Tibial nerve (tissue), 4 donors: ENCODE measurements at regions not wholly inside any gene's neighbourhood (a gene's known extent, or its start where the extent isn't known, plus 50 kb on each side); places are given as distances from the start of the nearest gene placed in this dataset.

Experiments
- DNase-seq, 2 donors: peaks; one replicate each; pipeline ENCODE4 v3.0.0-alpha.2; 2019; ENCODE audit warnings: low spot score in 2 of 2
- H3K27ac ChIP-seq, 4 donors: fragments of 200-600 bp; sonication (generic) in 3 of 4; one replicate each; pipeline ENCODE4 v1.5.1; 2017 to 2019; ENCODE audit warnings: mild to moderate bottlenecking in 1 of 4
- H3K27me3 ChIP-seq, 2 donors: fragments of 200-600 bp; sonication (generic) in 1 of 2; one replicate each; pipeline versions ENCODE4 v1.5.1 to v1.6.0; 2017 to 2019
- H3K36me3 ChIP-seq, 3 donors: fragments of 200-600 bp; sonication (generic); one replicate each; pipeline ENCODE4 v1.5.1; 2018 to 2019
- H3K4me1 ChIP-seq, 4 donors: fragments of 200-600 bp; sonication (generic) in 3 of 4; one replicate each; pipeline ENCODE4 v1.5.1; 2017 to 2019
- H3K4me3 ChIP-seq, 4 donors: fragments of 200-600 bp; sonication (generic) in 3 of 4; one replicate each; pipeline ENCODE4 v1.5.1; 2017 to 2019; ENCODE audit warnings: mild to moderate bottlenecking in 1 of 4, moderate library complexity in 1 of 4
- H3K9me3 ChIP-seq, 4 donors: fragments of 200-600 bp; sonication (generic) in 3 of 4; one replicate each; pipeline ENCODE4 v1.5.1; 2017 to 2019
- EP300 ChIP-seq, 2 donors: sonication (generic); formaldehyde crosslinking; IDR thresholded peaks; one replicate each; pipeline ENCODE4 v1.6.1; 2017; ENCODE audit warnings: antibody characterized with exemption in 2 of 2, mild to moderate bottlenecking in 1 of 2
- POLR2A ChIP-seq, 2 donors: fragments of 450-650 bp; IDR thresholded peaks; one replicate each; pipeline ENCODE4 v1.6.1; 2017; ENCODE audit warnings: antibody characterized with exemption in 2 of 2, mild to moderate bottlenecking in 2 of 2, moderate library complexity in 2 of 2
- WGBS, 2 donors: methylation state at CpG; one replicate each; pipeline ENCODE4 v1.1.5; 2018; 5-methylcytosine and 5-hydroxymethylcytosine counted together
- TF ChIP-seq, protein P1 (sequence below), 5 experiments: fragments of 200-600 bp in 3 of 5; fragments of 450-650 bp in 2 of 5; sonication (generic) in 3 of 5; IDR thresholded peaks; one replicate each; pipeline ENCODE4 v1.5.1; 2016 to 2019; ENCODE audit warnings: antibody characterized with exemption in 5 of 5, mild to moderate bottlenecking in 3 of 5, moderate library complexity in 2 of 5

DNA sequence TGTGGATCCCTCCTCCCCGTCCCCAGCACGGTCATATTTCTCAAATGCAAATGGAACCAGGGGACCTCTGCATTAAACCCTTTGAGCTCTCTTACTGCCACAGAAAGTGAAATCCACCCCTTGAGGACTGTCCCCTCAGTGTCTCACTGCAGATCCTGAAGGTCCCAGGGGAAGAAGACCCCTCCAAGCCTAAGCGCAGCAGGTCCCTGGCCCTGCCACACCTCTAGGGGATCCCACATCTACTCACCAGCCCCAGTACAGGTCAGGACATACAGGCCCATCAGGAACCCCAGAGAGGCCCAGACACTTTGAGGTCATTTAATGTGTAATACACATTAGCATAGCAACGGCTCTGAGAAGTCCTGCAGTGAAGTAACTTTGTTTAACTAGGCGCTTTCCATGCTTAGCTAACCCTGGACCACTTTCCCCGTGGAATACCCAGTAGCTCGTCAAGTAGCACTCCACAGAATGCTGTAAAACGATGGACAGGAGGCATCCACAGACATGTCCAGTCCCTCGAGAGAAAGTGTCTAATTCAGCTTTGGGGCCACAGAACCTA, 54.7 kb upstream of the ALDH1B1 start:
- Histone ChIP-seq H3K27ac (no peak overlapping the region), H3K4me3 (no peak overlapping the region), H3K36me3 (no peaks in the 10 kb centered on the region), H3K9me3 (no peaks in the 10 kb centered on the region), H3K27me3 (no peaks in the 10 kb centered on the region), H3K4me1 (peaks cover 0 to 12% (median 0%) of the 10 kb centered on the region in 4 donors)
- TF ChIP-seq POLR2A (IDR thresholded peaks at IDR 0.05) (no peak), EP300 (IDR thresholded peaks at IDR 0.05) (no peak)
- TF ChIP-seq, protein P1, sequence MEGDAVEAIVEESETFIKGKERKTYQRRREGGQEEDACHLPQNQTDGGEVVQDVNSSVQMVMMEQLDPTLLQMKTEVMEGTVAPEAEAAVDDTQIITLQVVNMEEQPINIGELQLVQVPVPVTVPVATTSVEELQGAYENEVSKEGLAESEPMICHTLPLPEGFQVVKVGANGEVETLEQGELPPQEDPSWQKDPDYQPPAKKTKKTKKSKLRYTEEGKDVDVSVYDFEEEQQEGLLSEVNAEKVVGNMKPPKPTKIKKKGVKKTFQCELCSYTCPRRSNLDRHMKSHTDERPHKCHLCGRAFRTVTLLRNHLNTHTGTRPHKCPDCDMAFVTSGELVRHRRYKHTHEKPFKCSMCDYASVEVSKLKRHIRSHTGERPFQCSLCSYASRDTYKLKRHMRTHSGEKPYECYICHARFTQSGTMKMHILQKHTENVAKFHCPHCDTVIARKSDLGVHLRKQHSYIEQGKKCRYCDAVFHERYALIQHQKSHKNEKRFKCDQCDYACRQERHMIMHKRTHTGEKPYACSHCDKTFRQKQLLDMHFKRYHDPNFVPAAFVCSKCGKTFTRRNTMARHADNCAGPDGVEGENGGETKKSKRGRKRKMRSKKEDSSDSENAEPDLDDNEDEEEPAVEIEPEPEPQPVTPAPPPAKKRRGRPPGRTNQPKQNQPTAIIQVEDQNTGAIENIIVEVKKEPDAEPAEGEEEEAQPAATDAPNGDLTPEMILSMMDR (IDR thresholded peaks at IDR 0.05) = no peak
- 80 to 83% methylated on average over 8 to 9 of the region's 9 CpGs for WGBS, 2 donors
- no peak for DNase-seq

- H3K27ac ChIP-seq = no peak overlapping the region
- TF ChIP-seq, protein P1 (IDR thresholded peaks at IDR 0.05) = no peak
- no peak for TF ChIP-seq EP300 (IDR thresholded peaks at IDR 0.05)
- TF ChIP-seq POLR2A (IDR thresholded peaks at IDR 0.05) = no peak
- WGBS, 2 donors = 54% methylated on average over 7 of the region's 7 CpGs
- no peak for DNase-seq
- H3K27me3 ChIP-seq = no peaks in the 10 kb centered on the region
- H3K4me1 ChIP-seq = peaks cover 0 to 12% (median 0%) of the 10 kb centered on the region in 4 donors
- no peak overlapping the region for H3K4me3 ChIP-seq
- H3K36me3 ChIP-seq = no peaks in the 10 kb centered on the region
- no peaks in the 10 kb centered on the region for H3K9me3 ChIP-seq
These were observed 55.3 kb upstream of the ALDH1B1 start for GRCh38 chr9:38337181-38337580.

GRCh38 chr9:38336341-38336740, 56.2 kb upstream of the ALDH1B1 start:
- Histone ChIP-seq H3K36me3 (no peaks in the 10 kb centered on the region), H3K9me3 (no peaks in the 10 kb centered on the region), H3K27me3 (no peaks in the 10 kb centered on the region), H3K4me3 (no peak overlapping the region), H3K27ac (no peak overlapping the region), H3K4me1 (peaks cover 0 to 12% (median 0%) of the 10 kb centered on the region in 4 donors)
- WGBS, 2 donors = 54 to 77% methylated on average over 6 to 8 of the region's 8 CpGs
- DNase-seq = no peak
- TF ChIP-seq, protein P1 (IDR thresholded peaks at IDR 0.05) = no peak
- TF ChIP-seq POLR2A (IDR thresholded peaks at IDR 0.05) = no peak
- no peak for TF ChIP-seq EP300 (IDR thresholded peaks at IDR 0.05)

DNA sequence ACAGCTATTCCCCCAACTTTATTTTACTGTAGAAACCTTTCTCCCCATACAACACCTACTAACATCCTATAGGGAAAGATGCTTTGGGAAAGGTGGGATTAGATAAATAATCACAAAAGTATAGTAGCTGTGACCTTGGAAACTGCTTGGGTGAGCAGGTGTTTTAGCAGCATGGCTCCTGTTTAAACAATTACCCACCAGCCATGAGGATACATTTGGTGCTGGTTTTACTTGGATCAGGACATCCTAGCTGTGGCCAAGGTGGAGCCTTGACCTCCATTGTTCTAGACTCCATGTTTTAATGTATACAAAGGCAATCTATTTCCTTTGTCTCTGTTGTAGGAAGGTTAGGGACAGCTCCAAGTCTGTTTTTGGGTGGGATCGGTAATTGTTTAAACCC, 56.8 kb upstream of the ALDH1B1 start:
- H3K36me3 ChIP-seq = no peaks in the 10 kb centered on the region
- no peak for TF ChIP-seq EP300 (IDR thresholded peaks at IDR 0.05)
- no peak for TF ChIP-seq POLR2A (IDR thresholded peaks at IDR 0.05)
- TF ChIP-seq, protein P1 (IDR thresholded peaks at IDR 0.05) = no peak
- no peak for DNase-seq
- H3K4me3 ChIP-seq = no peak overlapping the region
- H3K9me3 ChIP-seq = no peaks in the 10 kb centered on the region
- no peaks in the 10 kb centered on the region for H3K27me3 ChIP-seq
- H3K27ac ChIP-seq = no peak overlapping the region
- 95 to 96% methylated on average over 1 of the region's 1 CpG for WGBS, 2 donors
- peaks cover 0 to 12% (median 0%) of the 10 kb centered on the region in 4 donors for H3K4me1 ChIP-seq

- TF ChIP-seq, protein P1 (IDR thresholded peaks at IDR 0.05) = no peak
- TF ChIP-seq EP300 (IDR thresholded peaks at IDR 0.05) (no peak), POLR2A (IDR thresholded peaks at IDR 0.05) (no peak)
- DNase-seq = no peak
- no peaks in the 10 kb centered on the region for H3K9me3 ChIP-seq
These were observed 58.3 kb upstream of the ALDH1B1 start for GRCh38 chr9:38334234-38334633.

More at GRCh38 chr9:38334234-38334633, 58.3 kb upstream of the ALDH1B1 start:
- H3K4me3 ChIP-seq = no peak overlapping the region
- 44 to 54% methylated on average over 3 of the region's 3 CpGs for WGBS, 2 donors
- no peaks in the 10 kb centered on the region for H3K36me3 ChIP-seq
- H3K4me1 ChIP-seq = peaks cover 0 to 12% (median 0%) of the 10 kb centered on the region in 4 donors
- H3K27ac ChIP-seq = no peak overlapping the region
- H3K27me3 ChIP-seq = no peaks in the 10 kb centered on the region
